ENCODE measurements at regions not wholly inside any gene's neighbourhood (a gene's known extent, or its start where the extent isn't known, plus 50 kb on each side); places are given as distances from the start of the nearest gene placed in this dataset.

GRCh38 chr6:169964486-169965180 is 213.2 kb downstream of the ERMARD start:
- 41 to 89% (median 73%) methylated on average over 1 to 5 of the region's 9 CpGs; no CpG with 5 or more reads in 2 of the 10 experiments for WGBS, 10 experiments
- in situ Hi-C loops (cut with MboI; ENCODE audit: low pct_unique_long_range_greater_than_20kb in 2 of 9, low sequenced_read_pairs in 9 of 9, unreplicated experiment in 9 of 9): no loop called here
- H3K27ac ChIP-seq: no peak overlapping the region
- no peak for ATAC-seq (replicated peaks in 6 of 8)
- H3K4me3 ChIP-seq: no peak overlapping the region
- H3K4me1 ChIP-seq (replicated peaks in 1 of 2): peaks cover 24 to 25% of the 10 kb centered on the region in 2 donors

- WGBS, 10 experiments: 59 to 100% (median 88%) methylated on average over 1 to 40 of the region's 55 CpGs; no CpG with 5 or more reads in 3 of the 10 experiments
- Histone ChIP-seq H3K27ac (no peak overlapping the region), H3K4me3 (no peak overlapping the region), H3K4me1 (replicated peaks in 1 of 2) (peaks cover 24 to 25% of the 10 kb centered on the region in 2 donors)
- ATAC-seq (replicated peaks in 6 of 8): no peak
- in situ Hi-C loops (cut with MboI; ENCODE audit: low pct_unique_long_range_greater_than_20kb in 2 of 9, low sequenced_read_pairs in 9 of 9, unreplicated experiment in 9 of 9): no loop called here
These were observed 212.3 kb downstream of the ERMARD start for GRCh38 chr6:169963581-169964297.

GRCh38 chr6:169962604-169963469 is 211.4 kb downstream of the ERMARD start:
- ATAC-seq (replicated peaks in 6 of 8): no peak
- in situ Hi-C loops (cut with MboI; ENCODE audit: low pct_unique_long_range_greater_than_20kb in 2 of 9, low sequenced_read_pairs in 9 of 9, unreplicated experiment in 9 of 9): no loop called here
- Histone ChIP-seq H3K27ac (no peak overlapping the region), H3K4me3 (no peak overlapping the region), H3K4me1 (replicated peaks in 1 of 2) (peaks cover 24 to 25% of the 10 kb centered on the region in 2 donors)
- WGBS, 10 experiments: 67 to 100% (median 94%) methylated on average over 1 to 17 of the region's 44 CpGs; no CpG with 5 or more reads in 3 of the 10 experiments

GRCh38 chr6:169961772-169962561 is 210.5 kb downstream of the ERMARD start:
- ATAC-seq (replicated peaks in 6 of 8): peak in 5 of 8 experiments; percentile 22 to 50 (median 49)

GRCh38 chr6:169960886-169961611 is 209.6 kb downstream of the ERMARD start:
- peak; percentile 75 to 97 (median 90) for ATAC-seq (replicated peaks in 6 of 8)
- Histone ChIP-seq H3K27ac (peak overlapping the region; percentile 10 to 32), H3K4me1 (replicated peaks in 1 of 2) (peaks cover 24 to 25% of the 10 kb centered on the region in 2 donors), H3K4me3 (no peak overlapping the region)
- in situ Hi-C loops (cut with MboI; ENCODE audit: low pct_unique_long_range_greater_than_20kb in 2 of 9, low sequenced_read_pairs in 9 of 9, unreplicated experiment in 9 of 9): no loop called here
- WGBS, 10 experiments: 24 to 60% (median 32%) methylated on average over 1 to 2 of the region's 12 CpGs; no CpG with 5 or more reads in 6 of the 10 experiments

More at GRCh38 chr6:169961772-169962561, 210.5 kb downstream of the ERMARD start:
- H3K4me1 ChIP-seq (replicated peaks in 1 of 2): peaks cover 24 to 25% of the 10 kb centered on the region in 2 donors
- H3K4me3 ChIP-seq: peak overlapping the region in 1 of 5 donors; percentile 27
- no peak overlapping the region for H3K27ac ChIP-seq
- in situ Hi-C loops (cut with MboI; ENCODE audit: low pct_unique_long_range_greater_than_20kb in 2 of 9, low sequenced_read_pairs in 9 of 9, unreplicated experiment in 9 of 9): no loop called here
- WGBS, 10 experiments: 0 to 79% (median 27%) methylated on average over 1 to 18 of the region's 75 CpGs; no CpG with 5 or more reads in 6 of the 10 experiments

GRCh38 chr6:169960521-169960885 is 209.1 kb downstream of the ERMARD start:
- Histone ChIP-seq H3K27ac (no peak overlapping the region), H3K4me3 (no peak overlapping the region), H3K4me1 (replicated peaks in 1 of 2) (peaks cover 24 to 25% of the 10 kb centered on the region in 2 donors)
- peak in 5 of 8 experiments; percentile 20 to 51 (median 45) for ATAC-seq (replicated peaks in 6 of 8)
- in situ Hi-C loops (cut with MboI; ENCODE audit: low pct_unique_long_range_greater_than_20kb in 2 of 9, low sequenced_read_pairs in 9 of 9, unreplicated experiment in 9 of 9): no loop called here
- WGBS, 10 experiments: 49 to 89% (median 66%) methylated on average over 3 to 9 of the region's 10 CpGs; no CpG with 5 or more reads in 2 of the 10 experiments

GRCh38 chr6:169960003-169960344 is 208.6 kb downstream of the ERMARD start:
- in situ Hi-C loops (cut with MboI; ENCODE audit: low pct_unique_long_range_greater_than_20kb in 2 of 9, low sequenced_read_pairs in 9 of 9, unreplicated experiment in 9 of 9): no loop called here
- Histone ChIP-seq H3K4me3 (no peak overlapping the region), H3K4me1 (replicated peaks in 1 of 2) (peaks cover 24 to 25% of the 10 kb centered on the region in 2 donors), H3K27ac (peak overlapping the region in 1 of 2 donors; percentile 8)
- ATAC-seq (replicated peaks in 6 of 8): peak in 1 of 8 experiments; percentile 38
- 50 to 100% (median 85%) methylated on average over 1 to 4 of the region's 4 CpGs; no CpG with 5 or more reads in 4 of the 10 experiments for WGBS, 10 experiments

GRCh38 chr6:169959136-169960002 is 207.9 kb downstream of the ERMARD start:
- 47 to 100% (median 87%) methylated on average over 1 to 9 of the region's 28 CpGs; no CpG with 5 or more reads in 2 of the 10 experiments for WGBS, 10 experiments
- in situ Hi-C loops (cut with MboI; ENCODE audit: low pct_unique_long_range_greater_than_20kb in 2 of 9, low sequenced_read_pairs in 9 of 9, unreplicated experiment in 9 of 9): no loop called here
- ATAC-seq (replicated peaks in 6 of 8): peak in 1 of 8 experiments; percentile 31
- no peak overlapping the region for H3K4me3 ChIP-seq
- H3K27ac ChIP-seq: peak overlapping the region in 1 of 2 donors; percentile 8
- peaks cover 24 to 25% of the 10 kb centered on the region in 2 donors for H3K4me1 ChIP-seq (replicated peaks in 1 of 2)

GRCh38 chr6:169958510-169958909 is 207.1 kb downstream of the ERMARD start:
- Histone ChIP-seq H3K4me1 (replicated peaks in 1 of 2) (peaks cover 24 to 25% of the 10 kb centered on the region in 2 donors), H3K4me3 (no peak overlapping the region), H3K27ac (no peak overlapping the region)
- WGBS, 10 experiments: 66 to 100% (median 92%) methylated on average over 1 to 9 of the region's 10 CpGs; no CpG with 5 or more reads in 2 of the 10 experiments
- in situ Hi-C loops (cut with MboI; ENCODE audit: low pct_unique_long_range_greater_than_20kb in 2 of 9, low sequenced_read_pairs in 9 of 9, unreplicated experiment in 9 of 9): no loop called here
- ATAC-seq (replicated peaks in 6 of 8): no peak

GRCh38 chr6:169957351-169957963 is 206.0 kb downstream of the ERMARD start:
- H3K27ac ChIP-seq: no peak overlapping the region
- in situ Hi-C loops (cut with MboI; ENCODE audit: low pct_unique_long_range_greater_than_20kb in 2 of 9, low sequenced_read_pairs in 9 of 9, unreplicated experiment in 9 of 9): no loop called here
- H3K4me3 ChIP-seq: no peak overlapping the region
- 67 to 100% (median 80%) methylated on average over 1 to 7 of the region's 24 CpGs; no CpG with 5 or more reads in 5 of the 10 experiments for WGBS, 10 experiments
- H3K4me1 ChIP-seq (replicated peaks in 1 of 2): peaks cover 24 to 25% of the 10 kb centered on the region in 2 donors
- no peak for ATAC-seq (replicated peaks in 6 of 8)
